ENCODE measurements at regions not wholly inside any gene's neighbourhood (a gene's known extent, or its start where the extent isn't known, plus 50 kb on each side); places are given as distances from the start of the nearest gene placed in this dataset.

DNA sequence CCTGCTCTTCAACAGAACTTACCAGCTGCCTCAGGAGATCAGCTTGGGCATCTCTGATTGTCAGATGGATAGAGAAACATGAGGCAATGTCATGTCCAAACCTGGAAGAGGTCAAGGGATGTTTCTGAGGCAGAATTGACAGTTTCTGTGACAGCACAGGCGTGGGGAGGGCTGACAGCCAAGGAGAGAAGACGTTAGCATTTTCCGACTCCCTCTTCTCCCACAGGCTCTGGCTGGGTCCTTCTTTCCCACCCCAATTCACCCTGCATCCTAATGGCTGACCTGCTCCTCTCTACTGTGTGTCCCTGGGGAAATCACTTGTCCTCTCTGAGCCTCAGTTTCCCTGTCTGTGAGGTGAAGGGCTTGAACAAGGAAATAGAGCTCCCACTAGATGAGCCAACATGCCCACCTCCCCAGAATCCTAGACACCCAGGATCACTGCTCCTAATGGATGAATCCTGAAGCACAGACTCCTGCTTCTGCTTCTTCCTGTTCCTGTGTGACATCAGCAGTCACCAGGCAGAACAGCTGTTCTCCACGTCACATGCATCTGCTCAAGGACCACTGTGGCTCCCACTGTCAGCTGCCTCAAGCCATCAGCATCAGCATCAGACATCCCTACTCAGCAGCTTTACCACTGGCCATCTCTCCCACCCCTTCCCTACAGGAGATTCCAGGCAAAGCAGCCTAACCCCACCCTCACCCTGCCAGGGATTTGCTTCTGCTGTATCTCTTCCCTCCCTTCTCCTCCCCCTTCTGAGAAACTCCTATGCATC is 408.0 kb downstream of the MATN1 start:
- ChIA-PET POLR2A (no interaction called here), CTCF (no interaction called here)
- Histone ChIP-seq H3K27me3 (replicated peaks; ENCODE audit: control insufficient read depth, insufficient read depth, low read length) (no peaks in the 10 kb centered on the region), H3K36me3 (ENCODE audit: control insufficient read depth, insufficient read depth, low read length) (no peaks in the 10 kb centered on the region), H3K9me3 (no peaks in the 10 kb centered on the region), H3K4me3 (ENCODE audit: low read depth, low read length) (no peak overlapping the region), H3K4me1 (no peaks in the 10 kb centered on the region)
- no peak overlapping the region for H3K4me3 Mint-ChIP-seq (ENCODE audit: unreplicated experiment)
- no peak overlapping the region for H3K27ac Mint-ChIP-seq (ENCODE audit: unreplicated experiment)
- H3K36me3 Mint-ChIP-seq (ENCODE audit: insufficient read depth, unreplicated experiment) = no peaks in the 10 kb centered on the region
- TF ChIP-seq, protein P1, sequence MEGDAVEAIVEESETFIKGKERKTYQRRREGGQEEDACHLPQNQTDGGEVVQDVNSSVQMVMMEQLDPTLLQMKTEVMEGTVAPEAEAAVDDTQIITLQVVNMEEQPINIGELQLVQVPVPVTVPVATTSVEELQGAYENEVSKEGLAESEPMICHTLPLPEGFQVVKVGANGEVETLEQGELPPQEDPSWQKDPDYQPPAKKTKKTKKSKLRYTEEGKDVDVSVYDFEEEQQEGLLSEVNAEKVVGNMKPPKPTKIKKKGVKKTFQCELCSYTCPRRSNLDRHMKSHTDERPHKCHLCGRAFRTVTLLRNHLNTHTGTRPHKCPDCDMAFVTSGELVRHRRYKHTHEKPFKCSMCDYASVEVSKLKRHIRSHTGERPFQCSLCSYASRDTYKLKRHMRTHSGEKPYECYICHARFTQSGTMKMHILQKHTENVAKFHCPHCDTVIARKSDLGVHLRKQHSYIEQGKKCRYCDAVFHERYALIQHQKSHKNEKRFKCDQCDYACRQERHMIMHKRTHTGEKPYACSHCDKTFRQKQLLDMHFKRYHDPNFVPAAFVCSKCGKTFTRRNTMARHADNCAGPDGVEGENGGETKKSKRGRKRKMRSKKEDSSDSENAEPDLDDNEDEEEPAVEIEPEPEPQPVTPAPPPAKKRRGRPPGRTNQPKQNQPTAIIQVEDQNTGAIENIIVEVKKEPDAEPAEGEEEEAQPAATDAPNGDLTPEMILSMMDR (IDR thresholded peaks at IDR 0.05; ENCODE audit: insufficient read depth in 1 of 2, low read depth in 1 of 2, low read length in 1 of 2, severe bottlenecking in 1 of 2, unreplicated experiment in 1 of 2) = no peak
- DNase-seq = no peak
- peaks cover 12% of the 10 kb centered on the region for H3K27me3 Mint-ChIP-seq (ENCODE audit: insufficient read depth, unreplicated experiment)
- BruUV-seq (replicated peaks) = no TSS peak
- intact Hi-C loops (cut with micrococcal nuclease; ENCODE audit: unreplicated experiment) = no loop called here
- no peaks in the 10 kb centered on the region for H3K9me3 Mint-ChIP-seq (ENCODE audit: unreplicated experiment)
- no peaks in the 10 kb centered on the region for H3K4me1 Mint-ChIP-seq (ENCODE audit: low read depth, unreplicated experiment)

- no peaks in the 10 kb centered on the region for H3K9me3 Mint-ChIP-seq (ENCODE audit: unreplicated experiment)
- H3K36me3 Mint-ChIP-seq (ENCODE audit: insufficient read depth, unreplicated experiment) = no peaks in the 10 kb centered on the region
- H3K4me3 ChIP-seq (ENCODE audit: low read depth, low read length) = no peak overlapping the region
- no peak overlapping the region for H3K4me3 Mint-ChIP-seq (ENCODE audit: unreplicated experiment)
- H3K27me3 Mint-ChIP-seq (ENCODE audit: insufficient read depth, unreplicated experiment) = peaks cover 12% of the 10 kb centered on the region
- no peaks in the 10 kb centered on the region for H3K36me3 ChIP-seq (ENCODE audit: control insufficient read depth, insufficient read depth, low read length)
- DNase-seq = no peak
- TF ChIP-seq, protein P1 (IDR thresholded peaks at IDR 0.05; ENCODE audit: insufficient read depth in 1 of 2, low read depth in 1 of 2, low read length in 1 of 2, severe bottlenecking in 1 of 2, unreplicated experiment in 1 of 2) = no peak
- no peak overlapping the region for H3K27ac Mint-ChIP-seq (ENCODE audit: unreplicated experiment)
- ChIA-PET POLR2A (no interaction called here), CTCF (no interaction called here)
- no peaks in the 10 kb centered on the region for H3K4me1 ChIP-seq
- H3K9me3 ChIP-seq = no peaks in the 10 kb centered on the region
- no peaks in the 10 kb centered on the region for H3K4me1 Mint-ChIP-seq (ENCODE audit: low read depth, unreplicated experiment)
- BruUV-seq (replicated peaks) = no TSS peak
- intact Hi-C loops (cut with micrococcal nuclease; ENCODE audit: unreplicated experiment) = no loop called here
- H3K27me3 ChIP-seq (replicated peaks; ENCODE audit: control insufficient read depth, insufficient read depth, low read length) = no peaks in the 10 kb centered on the region
Observed at GRCh38 chr1:30314591-30314990, 408.8 kb downstream of the MATN1 start.

DNA sequence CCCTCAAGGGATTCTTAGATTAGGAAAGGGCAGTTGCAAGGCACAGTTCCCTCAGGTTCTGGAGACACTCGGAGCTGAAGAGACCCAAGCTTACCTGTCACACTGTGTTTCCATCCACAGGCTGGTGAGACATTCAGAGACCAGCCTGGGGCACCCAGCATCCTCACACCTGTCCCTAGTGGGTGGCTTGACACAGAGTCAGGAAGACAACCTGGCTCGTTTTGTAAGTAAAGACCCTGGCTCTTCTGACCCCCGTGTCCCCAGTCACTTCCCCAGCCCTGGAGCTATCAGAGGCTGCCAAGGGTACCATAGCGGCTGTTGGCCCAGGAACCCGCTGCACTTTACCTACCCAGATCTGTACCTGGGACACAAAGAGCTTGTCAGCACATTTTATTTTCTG is 409.8 kb downstream of the MATN1 start:
- H3K4me3 Mint-ChIP-seq (ENCODE audit: unreplicated experiment) = no peak overlapping the region
- H3K36me3 Mint-ChIP-seq (ENCODE audit: insufficient read depth, unreplicated experiment) = no peaks in the 10 kb centered on the region
- H3K4me1 ChIP-seq = no peaks in the 10 kb centered on the region
- intact Hi-C loops (cut with micrococcal nuclease; ENCODE audit: unreplicated experiment) = no loop called here
- no peak overlapping the region for H3K4me3 ChIP-seq (ENCODE audit: low read depth, low read length)
- BruUV-seq (replicated peaks) = no TSS peak
- ChIA-PET POLR2A (no interaction called here), CTCF (no interaction called here)
- H3K27me3 Mint-ChIP-seq (ENCODE audit: insufficient read depth, unreplicated experiment) = peaks cover 12% of the 10 kb centered on the region
- H3K9me3 ChIP-seq = no peaks in the 10 kb centered on the region
- TF ChIP-seq, protein P1 (IDR thresholded peaks at IDR 0.05; ENCODE audit: insufficient read depth in 1 of 2, low read depth in 1 of 2, low read length in 1 of 2, severe bottlenecking in 1 of 2, unreplicated experiment in 1 of 2) = no peak
- no peak for DNase-seq
- no peaks in the 10 kb centered on the region for H3K9me3 Mint-ChIP-seq (ENCODE audit: unreplicated experiment)
- H3K4me1 Mint-ChIP-seq (ENCODE audit: low read depth, unreplicated experiment) = no peaks in the 10 kb centered on the region
- H3K27me3 ChIP-seq (replicated peaks; ENCODE audit: control insufficient read depth, insufficient read depth, low read length) = no peaks in the 10 kb centered on the region
- H3K36me3 ChIP-seq (ENCODE audit: control insufficient read depth, insufficient read depth, low read length) = no peaks in the 10 kb centered on the region
- H3K27ac Mint-ChIP-seq (ENCODE audit: unreplicated experiment) = no peak overlapping the region
